22Rv1 (cell line): ENCODE measurements at regions not wholly inside any gene's neighbourhood (a gene's known extent, or its start where the extent isn't known, plus 50 kb on each side); places are given as distances from the start of the nearest gene placed in this dataset.

ENCODE experiments used
- H3K27ac ChIP-seq: fragments of 450-650 bp; 2 replicates; pipeline ENCODE4 v1.5.1; 2017
- ZFX ChIP-seq: fragments of 450-650 bp; IDR thresholded peaks from 2 replicates; pipeline ENCODE4 v1.6.1; 2017; ENCODE audit warnings: antibody characterized with exemption, borderline replicate concordance
- TF ChIP-seq, protein P1 (sequence below): fragments of 450-650 bp; IDR thresholded peaks from 2 replicates; pipeline ENCODE4 v1.5.1; 2017; ENCODE audit warnings: mild to moderate bottlenecking

DNA sequence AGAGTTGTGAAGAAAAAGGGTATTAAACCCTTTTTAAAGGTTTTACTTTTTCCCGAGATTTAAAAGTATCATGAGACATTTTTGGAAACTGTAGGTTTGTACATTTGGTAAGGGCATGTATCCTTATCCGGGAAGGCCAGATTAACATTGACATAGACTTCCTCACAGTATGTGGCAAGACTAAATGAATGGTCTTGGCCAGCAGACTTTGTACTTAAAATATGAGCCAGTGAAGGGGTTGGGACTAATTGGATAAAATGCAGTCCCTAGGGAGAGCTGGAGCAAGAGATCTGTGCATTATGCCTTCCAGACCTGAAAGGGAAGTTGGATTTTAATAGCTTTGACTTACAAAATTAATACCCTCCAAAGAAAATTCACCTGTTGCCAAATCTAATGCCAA is 60.4 kb upstream of the CCN2 start:
- no peak overlapping the region for H3K27ac ChIP-seq
- TF ChIP-seq ZFX, result no peak
- TF ChIP-seq, protein P1, sequence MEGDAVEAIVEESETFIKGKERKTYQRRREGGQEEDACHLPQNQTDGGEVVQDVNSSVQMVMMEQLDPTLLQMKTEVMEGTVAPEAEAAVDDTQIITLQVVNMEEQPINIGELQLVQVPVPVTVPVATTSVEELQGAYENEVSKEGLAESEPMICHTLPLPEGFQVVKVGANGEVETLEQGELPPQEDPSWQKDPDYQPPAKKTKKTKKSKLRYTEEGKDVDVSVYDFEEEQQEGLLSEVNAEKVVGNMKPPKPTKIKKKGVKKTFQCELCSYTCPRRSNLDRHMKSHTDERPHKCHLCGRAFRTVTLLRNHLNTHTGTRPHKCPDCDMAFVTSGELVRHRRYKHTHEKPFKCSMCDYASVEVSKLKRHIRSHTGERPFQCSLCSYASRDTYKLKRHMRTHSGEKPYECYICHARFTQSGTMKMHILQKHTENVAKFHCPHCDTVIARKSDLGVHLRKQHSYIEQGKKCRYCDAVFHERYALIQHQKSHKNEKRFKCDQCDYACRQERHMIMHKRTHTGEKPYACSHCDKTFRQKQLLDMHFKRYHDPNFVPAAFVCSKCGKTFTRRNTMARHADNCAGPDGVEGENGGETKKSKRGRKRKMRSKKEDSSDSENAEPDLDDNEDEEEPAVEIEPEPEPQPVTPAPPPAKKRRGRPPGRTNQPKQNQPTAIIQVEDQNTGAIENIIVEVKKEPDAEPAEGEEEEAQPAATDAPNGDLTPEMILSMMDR, result no peak

DNA sequence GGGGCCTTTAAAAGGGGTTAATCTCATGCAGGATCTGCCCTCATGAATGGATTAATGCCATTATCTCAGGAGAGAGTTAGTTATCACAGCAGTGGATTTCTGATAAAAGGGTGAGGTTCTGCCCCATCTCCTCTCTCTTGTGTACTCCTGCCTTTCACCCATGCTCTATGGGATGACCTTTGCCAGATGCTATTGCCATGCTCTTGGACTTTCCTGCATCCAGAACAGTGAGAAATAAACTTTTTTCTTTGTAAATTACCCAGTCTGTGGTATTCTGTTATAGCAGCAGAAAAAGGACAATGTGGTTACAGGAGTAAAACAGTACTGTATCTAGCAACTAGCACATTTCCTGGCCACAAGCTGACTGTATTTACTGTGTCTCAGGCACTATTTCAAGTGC is 58.0 kb upstream of the CCN2 start:
- TF ChIP-seq, protein P1, result no peak
- TF ChIP-seq ZFX, result no peak
- no peak overlapping the region for H3K27ac ChIP-seq

GRCh38 chr6:132007474-132008190 is 56.5 kb upstream of the CCN2 start:
- H3K27ac ChIP-seq, result no peak overlapping the region
- TF ChIP-seq, protein P1, result no peak
- no peak for TF ChIP-seq ZFX

GRCh38 chr6:132005178-132005577 is 54.0 kb upstream of the CCN2 start:
- H3K27ac ChIP-seq, result no peak overlapping the region
- no peak for TF ChIP-seq ZFX
- TF ChIP-seq, protein P1, result no peak

DNA sequence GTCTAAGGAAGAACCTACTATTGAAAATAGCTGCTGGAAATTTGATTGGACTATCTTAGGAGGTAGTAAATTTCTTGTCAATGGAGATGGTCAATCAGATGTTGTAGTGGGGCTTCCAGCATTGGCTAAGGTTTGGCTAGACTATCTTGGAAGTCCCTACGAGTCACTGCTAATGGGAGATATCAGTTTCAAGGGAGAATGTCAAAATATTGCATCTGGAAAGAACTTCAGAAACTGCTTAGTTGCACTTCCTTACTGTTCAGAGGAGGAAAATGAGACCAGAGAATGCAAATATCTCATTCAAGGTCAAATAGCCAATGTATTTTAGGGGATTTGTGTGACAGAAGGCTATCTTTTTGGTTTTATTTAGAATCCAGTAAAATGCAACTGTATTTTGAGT is 53.5 kb upstream of the CCN2 start:
- H3K27ac ChIP-seq, result no peak overlapping the region

DNA sequence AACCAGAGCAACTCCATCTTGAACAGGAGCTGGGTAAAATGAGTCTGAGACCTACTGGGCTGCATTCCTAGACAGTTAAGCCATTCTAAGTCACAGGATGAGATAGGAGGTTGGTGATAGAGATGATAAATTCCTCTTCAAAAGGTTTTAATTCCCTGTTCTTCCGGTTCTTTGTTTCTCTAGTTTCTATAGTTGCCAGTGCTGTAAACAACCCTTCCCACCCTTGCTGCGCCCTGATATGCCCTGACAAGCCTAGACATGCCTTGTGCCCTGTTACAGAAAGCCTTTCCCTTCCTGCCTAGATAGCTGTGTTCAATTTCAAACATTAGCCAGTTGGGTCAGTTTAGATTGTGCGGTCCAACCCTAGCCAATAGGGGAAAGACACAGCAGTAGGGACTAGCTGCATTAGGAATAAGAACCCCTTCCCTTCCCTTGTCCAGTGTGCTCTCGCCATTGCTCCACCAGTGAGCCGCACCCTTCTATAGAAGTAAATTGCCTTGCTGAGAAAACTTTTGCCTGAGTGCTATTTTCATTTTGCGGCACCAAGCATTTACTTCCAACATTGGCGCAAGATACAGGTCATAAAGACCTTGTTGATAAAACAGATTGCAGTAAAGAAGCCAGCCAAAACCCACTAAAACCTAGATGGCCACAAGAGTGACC is 52.5 kb upstream of the CCN2 start:
- TF ChIP-seq ZFX, result no peak
- TF ChIP-seq, protein P1, result no peak
- no peak overlapping the region for H3K27ac ChIP-seq

More for the DNA sequence above, 53.5 kb upstream of the CCN2 start:
- TF ChIP-seq, protein P1, result no peak
- TF ChIP-seq ZFX, result no peak
